Kidney capillary endothelial cell (primary cell): ENCODE measurements at regions not wholly inside any gene's neighbourhood (a gene's known extent, or its start where the extent isn't known, plus 50 kb on each side); places are given as distances from the start of the nearest gene placed in this dataset.
A peak's percentile ranks its signal among the peaks of the same experiment; 100 is the strongest.

ENCODE experiments used
- DNase-seq: peaks from one replicate; pipeline ENCODE4 v3.0.0-alpha.2; 2018; ENCODE audit warnings: low spot score

GRCh38 chr4:137676357-137676998, 144.2 kb upstream of the PCDH18 start:
- DNase-seq: no peak

DNA sequence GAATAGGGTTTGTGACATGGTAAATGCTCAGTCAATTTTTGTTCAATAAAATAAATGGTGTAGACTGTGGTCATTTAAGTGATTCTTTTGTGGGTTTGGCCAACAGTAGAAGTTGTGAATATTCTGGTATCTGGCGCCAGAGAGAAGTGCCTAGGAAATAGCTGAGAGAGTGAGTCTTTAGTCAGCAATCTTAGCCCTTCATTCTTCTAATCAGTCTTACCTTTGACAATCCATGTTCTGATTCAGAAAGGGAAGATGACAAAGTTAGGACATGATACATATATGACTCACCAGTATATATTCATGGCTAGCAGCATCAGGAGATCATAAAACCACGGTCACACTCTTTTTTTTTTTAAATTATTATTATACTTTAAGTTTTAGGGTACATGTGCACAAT, 141.8 kb upstream of the PCDH18 start:
- DNase-seq: peak; percentile 44

- no peak for DNase-seq
Measured at GRCh38 chr4:137668885-137669545, 136.7 kb upstream of the PCDH18 start.

DNA sequence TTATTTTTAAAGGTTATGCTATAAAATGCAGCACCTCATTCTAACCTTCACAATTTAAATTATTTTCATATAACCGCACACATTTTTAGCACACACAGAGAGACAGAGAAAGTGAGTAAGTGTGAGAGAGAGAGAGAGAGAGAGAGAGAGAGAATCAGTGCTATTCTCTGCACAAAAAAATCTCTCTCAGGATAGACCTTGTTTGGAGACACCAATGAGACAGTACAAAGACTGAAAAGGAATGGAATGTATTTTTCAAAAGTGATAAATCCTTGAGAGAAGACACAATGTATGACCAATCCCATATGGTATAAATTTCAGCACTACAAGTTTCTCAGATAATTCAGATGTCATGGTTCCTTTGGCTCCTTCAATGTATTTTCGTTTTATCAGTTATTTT, 132.1 kb upstream of the PCDH18 start:
- no peak for DNase-seq

DNA sequence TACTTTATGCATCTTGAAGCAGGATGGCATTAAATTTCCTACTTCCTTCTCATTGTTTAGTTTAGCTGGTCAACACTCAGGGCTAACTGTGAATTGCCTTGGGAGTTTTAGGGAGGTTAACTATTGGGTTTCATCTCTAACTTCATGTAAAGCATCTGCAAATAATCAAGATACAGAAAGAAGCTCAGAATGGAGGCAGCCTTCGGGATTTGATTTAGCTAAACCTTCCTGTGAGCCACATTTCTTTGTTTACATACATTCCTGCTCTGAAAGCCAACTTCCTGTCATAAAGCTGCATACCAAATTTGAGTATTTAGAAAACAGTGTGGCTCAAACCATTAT, 131.7 kb upstream of the PCDH18 start:
- DNase-seq: peak; percentile 44

DNA sequence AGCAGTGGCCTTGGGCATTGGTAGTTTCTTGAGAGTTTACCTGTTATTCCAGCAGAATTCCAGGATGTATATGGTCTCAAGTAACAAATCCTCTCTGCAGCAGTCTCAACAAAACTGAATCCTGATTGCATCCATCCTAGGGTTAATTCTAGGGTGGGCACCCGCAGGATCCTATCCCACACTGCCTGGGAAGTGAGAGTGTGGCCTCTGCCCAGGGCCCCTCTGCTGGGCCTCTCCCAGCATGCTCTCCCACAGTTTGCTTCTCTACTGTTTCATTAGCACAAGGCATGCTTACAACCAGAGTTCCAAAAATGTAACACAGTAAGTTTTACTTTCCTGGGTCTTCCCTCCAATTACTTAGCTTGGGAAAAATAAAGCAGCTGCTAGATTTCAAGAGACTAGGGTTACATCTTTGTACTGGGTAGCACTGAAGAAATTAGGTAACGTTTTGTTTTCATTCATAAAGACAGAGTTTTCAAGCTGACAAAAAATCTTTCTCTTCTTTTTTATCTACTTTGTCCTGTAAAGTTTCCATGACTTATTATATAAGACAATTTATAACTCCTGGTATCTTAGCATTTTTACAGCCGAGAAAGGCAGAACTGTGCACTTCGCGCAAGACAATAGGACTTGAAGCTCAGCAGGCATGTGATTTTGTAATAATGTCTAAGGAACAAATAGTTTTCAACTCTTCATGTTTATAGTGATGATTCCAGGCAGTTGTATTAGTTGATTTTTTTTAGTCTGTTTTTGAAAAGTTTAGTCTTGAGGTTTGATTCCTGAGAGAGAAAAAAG, 131.2 kb upstream of the PCDH18 start:
- no peak for DNase-seq

DNA sequence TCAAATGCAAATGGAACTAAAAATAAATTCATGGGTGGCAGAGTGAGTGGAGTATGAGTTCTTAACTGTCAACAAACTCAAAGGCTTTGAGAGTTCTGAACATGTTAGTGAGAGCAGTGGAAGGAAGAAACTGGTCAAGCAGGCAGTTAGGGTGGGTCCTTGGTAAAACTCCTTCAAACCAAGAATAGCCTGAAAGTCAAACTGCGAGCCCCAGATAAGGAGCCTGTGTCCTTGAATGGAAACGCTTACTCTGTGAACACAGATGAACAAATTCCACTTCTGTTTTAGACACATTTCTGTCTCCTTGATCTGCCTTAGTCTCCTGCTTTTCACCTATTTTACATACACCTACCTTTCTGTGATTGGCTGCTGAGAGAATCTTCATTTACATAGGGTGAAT, 129.4 kb upstream of the PCDH18 start:
- DNase-seq: no peak

GRCh38 chr4:137660211-137660610, 127.9 kb upstream of the PCDH18 start:
- no peak for DNase-seq

DNA sequence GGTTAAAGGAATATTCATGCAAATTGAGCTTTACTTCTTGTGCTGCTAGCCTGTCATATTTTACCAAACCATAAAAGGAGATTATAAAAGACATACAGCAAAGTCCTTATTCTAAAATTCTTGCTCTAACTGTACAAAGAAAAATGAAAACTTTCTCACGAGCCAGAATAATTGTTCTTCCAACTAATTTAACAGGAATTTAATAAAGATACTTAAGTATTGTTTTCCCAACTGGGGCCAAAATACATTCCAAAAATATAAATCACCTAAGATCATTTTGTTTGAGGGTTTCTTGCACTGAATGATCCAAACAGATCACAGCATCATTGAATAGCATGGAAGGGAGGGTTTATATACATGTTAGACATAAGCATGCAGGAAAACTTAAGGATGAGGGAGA, 127.1 kb upstream of the PCDH18 start:
- no peak for DNase-seq

DNA sequence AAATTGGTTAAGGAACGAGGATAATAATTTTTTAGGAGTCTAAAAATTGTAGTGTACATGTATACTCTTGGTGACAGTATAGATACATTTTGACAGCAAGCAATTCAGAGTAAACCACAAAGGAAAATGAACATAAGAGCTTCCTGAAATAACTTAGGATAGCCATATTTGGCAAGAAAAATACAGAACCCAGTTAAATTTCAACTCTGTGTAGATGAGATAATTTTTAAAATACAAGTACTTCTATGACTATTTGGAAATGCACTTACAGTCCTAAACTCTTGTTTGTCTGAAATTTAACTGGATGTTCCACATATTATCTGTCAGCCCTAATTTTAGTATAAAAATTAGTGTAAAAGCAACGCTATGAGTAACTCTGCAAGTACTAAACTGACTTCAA, 124.4 kb upstream of the PCDH18 start:
- no peak for DNase-seq

GRCh38 chr4:137655302-137655701, 123.0 kb upstream of the PCDH18 start:
- no peak for DNase-seq

DNA sequence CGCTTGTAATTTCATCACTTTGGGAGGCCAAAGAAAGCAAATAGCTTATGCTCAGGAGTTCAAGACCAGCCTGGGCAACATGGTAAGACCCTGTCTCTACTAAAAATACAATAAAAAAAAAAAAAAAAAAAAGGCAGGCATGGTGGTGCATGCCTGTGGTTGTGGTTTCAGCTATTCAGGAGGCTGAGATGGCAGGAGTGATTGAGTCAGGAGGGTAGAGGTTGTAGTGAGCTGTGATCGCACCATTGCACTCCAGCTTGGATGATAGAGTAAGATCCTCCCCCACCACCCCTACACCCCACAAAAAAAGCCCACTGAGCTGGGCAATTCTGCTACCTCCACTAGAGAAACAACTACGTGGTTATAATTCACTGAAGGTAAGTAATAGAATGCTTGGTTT, 118.8 kb upstream of the PCDH18 start:
- DNase-seq: no peak

DNA sequence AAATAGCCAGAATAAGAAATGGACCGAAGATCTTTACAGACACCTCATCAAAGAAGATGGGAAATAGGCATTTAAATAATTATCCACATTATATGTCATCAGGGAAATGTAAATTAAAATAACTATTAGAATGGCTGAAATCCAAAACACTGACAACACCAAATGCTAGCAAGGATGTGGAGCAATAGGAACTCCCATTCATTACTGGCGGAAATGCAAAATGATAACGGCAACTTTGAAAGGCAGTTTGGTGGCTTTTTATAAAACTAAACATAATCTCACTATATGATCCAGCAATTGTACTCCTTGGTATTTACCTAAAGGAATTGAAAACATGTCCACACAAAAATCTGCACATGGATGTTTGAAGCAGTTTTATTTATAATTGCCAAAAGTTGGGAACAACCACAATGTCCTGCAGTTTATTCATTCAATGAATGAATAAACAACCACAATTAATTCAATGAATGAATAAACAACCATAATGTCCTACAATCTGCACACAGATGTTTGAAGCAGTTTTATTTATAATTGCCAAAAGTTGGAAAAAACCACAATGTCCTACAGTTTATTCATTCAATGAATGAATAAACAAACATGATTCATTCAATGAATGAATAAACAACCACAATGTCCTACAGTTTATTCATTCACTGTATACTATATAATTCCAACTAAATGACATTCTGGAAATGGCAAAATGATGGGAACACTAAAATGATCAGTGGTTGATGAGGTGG, 117.6 kb upstream of the PCDH18 start:
- DNase-seq: no peak

DNA sequence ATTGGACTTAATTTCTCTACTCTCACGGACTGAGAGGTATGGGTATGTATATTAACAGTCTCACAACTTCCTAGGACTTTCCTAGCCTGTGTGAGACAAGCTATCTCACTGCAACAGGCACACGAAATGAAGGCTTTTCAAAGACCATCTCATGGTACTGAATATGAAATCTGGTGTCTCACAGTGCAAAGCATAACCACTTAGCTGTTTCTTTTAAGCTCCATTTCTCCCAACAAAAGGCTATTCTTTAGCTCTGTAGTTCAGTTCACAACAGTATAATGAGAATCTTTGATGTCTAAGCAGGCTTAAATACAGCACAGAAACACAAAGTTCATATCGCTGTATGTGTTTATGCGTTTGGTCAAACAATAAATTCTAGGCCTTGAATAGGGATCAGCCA, 116.2 kb upstream of the PCDH18 start:
- no peak for DNase-seq

DNA sequence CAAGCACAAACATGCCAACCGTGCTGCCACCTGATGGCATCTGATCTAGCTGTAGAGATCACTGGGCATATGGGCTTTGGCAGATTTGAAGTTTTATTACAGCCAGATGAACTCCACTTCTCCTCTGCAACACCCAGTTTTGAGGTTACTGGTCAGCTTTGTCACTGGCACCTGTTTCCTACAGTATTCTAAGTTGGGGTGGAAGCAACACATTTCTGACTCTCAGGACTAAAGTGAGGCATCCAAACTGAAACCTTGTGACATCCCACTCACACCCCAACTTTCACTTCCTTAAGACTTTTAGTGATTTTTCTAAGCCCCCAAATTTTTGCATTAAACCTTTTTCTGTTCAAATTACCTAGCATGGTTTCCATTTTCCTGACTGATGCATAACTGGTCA, 115.1 kb upstream of the PCDH18 start:
- DNase-seq: no peak

DNA sequence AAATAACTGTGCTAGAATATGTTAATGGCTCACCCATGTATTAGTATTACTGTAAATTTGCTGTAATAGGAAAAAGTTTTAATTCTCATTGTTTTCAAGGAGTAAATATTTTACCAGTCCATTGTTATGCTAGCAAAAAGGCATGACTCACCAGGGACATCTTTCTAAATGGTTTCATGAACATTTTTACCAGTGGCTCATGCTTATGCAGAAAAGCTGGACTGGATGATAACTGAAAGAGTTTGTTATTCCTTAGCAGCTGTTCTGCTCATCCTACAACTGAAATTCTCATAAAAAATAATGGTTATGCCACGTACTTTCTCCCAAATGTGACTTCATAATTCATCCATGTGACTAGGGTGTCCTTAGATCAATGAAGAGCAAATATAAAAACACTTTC, 111.9 kb upstream of the PCDH18 start:
- peak; percentile 38 for DNase-seq

DNA sequence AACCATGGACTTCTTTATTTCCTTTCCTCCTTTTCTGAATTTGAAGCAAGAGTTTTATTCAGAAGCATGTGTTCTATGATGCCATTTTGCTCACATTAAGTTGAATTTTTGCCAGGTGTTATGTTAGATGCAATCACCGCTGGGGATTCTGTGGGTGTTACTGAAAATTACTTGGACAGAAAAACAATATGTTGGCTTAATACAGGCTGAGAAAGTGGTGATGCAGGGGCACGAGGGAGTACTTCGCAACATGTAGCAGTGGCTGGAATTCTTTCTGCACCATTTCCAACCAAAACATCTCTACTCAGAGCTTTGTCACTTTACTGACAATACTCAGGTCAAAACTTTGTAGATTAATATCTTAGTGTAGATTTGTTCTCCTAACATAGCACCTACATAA, 109.2 kb upstream of the PCDH18 start:
- DNase-seq: no peak

GRCh38 chr4:137640838-137641158, 108.5 kb upstream of the PCDH18 start:
- DNase-seq: no peak

GRCh38 chr4:137640156-137640837, 108.0 kb upstream of the PCDH18 start:
- DNase-seq: no peak

GRCh38 chr4:137638934-137639333, 106.6 kb upstream of the PCDH18 start:
- DNase-seq: no peak

GRCh38 chr4:137635601-137636000, 103.3 kb upstream of the PCDH18 start:
- no peak for DNase-seq

DNA sequence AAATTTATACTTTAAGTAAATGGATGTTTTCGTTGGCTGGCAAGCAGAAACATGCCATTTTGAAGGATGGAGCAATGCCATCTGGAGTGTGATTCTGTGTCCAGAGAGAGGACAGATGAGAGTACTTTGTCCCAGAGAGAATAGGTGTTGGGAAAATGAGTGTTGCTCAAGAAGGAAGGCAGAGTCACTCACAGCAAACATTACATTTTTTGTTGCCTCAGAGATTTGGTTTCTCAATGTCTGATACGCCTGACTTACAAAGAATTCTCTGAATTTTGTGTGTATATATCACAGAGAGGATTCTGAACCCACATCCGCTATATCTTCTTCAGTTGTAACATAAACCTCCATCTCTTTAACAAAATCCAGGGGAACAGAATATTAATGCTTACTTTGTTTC, 102.8 kb upstream of the PCDH18 start:
- DNase-seq: no peak
